HG02981 (cell line): ENCODE measurements at regions not wholly inside any gene's neighbourhood (a gene's known extent, or its start where the extent isn't known, plus 50 kb on each side); places are given as distances from the start of the nearest gene placed in this dataset.

ENCODE experiments used
- ATAC-seq: cut with Tn5 transposase; IDR thresholded peaks from one replicate; pipeline ENCODE4 v1.9.1; 2021; ENCODE audit warnings: mild to moderate bottlenecking, moderate library complexity; ENCODE audit not compliant: unreplicated experiment

- no peak for ATAC-seq
Measured at GRCh38 chr10:121217331-121217730, 366.2 kb downstream of the WDR11 start.

DNA sequence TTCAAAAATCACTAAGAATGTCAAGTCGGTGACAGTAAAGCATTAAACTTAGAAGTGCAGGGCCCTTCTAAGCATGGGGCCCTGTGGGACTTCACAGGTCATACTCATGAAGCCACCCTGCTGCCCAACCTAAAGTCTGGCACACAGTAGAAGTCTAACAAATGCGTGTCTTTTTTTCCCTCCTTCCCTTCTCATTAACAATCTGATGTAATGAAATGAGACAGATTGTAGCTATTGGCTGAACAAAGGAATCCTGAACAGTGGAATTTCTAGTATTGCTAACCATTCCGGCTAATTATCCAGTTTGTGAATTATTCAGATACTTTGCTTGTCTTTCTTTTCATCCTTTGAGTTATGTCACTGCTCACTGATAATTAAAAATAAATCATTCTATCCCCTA is 369.9 kb downstream of the WDR11 start:
- ATAC-seq: no peak

GRCh38 chr10:121221991-121222390 is 370.8 kb downstream of the WDR11 start:
- no peak for ATAC-seq

DNA sequence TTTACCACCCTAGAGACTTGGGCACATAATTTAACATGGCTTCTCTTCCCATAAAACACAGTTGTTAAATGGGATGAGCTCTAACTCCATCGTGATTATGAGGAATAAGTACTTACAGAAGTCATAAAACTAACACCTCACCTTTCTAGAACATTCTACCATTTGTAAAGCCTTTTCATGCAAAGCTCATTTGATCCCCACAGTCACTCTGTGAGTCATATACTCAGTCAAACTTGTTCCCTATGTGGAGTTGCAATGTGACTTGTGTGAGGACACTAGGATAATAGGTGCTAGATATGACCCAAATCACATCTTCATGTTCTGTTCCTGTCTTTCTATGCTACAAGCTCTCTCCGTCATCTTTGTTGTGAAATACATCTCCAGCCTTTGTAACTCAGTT is 371.7 kb downstream of the WDR11 start:
- no peak for ATAC-seq

GRCh38 chr10:121231079-121231478 is 367.2 kb downstream of the FGFR2 start:
- ATAC-seq: no peak

- ATAC-seq: no peak
Measured at GRCh38 chr10:121232494-121232893, 365.8 kb downstream of the FGFR2 start.

- ATAC-seq: no peak
Measured at GRCh38 chr10:121235692-121236091, 362.6 kb downstream of the FGFR2 start.

GRCh38 chr10:121236621-121237020 is 361.6 kb downstream of the FGFR2 start:
- ATAC-seq: no peak

GRCh38 chr10:121237718-121238117 is 360.5 kb downstream of the FGFR2 start:
- ATAC-seq: no peak

- ATAC-seq: no peak
Measured at GRCh38 chr10:121240011-121240410, 358.2 kb downstream of the FGFR2 start.

DNA sequence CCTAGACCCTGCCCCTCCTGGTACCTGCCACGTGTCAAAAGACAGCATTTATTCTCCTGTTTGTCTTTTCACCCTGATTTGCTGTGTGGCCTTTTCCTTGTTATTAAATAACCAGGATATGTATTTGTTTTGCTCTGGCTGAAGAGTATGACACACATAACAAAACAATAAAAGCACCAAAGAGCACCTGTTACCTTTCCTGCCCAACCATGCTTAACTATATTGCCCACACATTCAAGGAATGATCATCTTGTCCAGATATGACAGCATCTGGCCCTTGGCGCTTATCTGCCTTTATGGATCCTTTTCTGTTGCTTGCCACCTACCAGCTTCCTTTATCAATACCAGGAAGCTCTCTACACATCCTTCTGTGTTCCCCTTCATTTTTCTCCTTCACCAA is 357.7 kb downstream of the FGFR2 start:
- no peak for ATAC-seq

DNA sequence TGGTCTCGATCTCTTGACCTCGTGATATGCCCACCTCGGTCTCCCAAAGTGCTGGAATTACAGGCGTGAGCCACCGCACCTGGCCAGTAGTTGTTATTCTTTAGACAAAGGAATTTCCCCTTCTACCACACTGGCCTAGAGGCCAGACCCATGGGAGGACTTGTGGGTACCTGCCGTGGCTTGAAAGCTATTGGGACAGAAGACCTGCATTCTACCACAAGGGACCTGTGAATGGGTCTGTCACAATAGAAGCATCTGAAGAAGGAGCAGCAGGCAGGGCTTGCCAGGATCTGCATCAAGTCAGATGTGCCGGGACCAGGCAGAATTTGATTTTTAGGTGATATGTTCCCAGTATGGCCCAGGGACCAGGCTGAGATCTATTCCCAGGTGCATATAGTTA is 356.9 kb downstream of the FGFR2 start:
- no peak for ATAC-seq

DNA sequence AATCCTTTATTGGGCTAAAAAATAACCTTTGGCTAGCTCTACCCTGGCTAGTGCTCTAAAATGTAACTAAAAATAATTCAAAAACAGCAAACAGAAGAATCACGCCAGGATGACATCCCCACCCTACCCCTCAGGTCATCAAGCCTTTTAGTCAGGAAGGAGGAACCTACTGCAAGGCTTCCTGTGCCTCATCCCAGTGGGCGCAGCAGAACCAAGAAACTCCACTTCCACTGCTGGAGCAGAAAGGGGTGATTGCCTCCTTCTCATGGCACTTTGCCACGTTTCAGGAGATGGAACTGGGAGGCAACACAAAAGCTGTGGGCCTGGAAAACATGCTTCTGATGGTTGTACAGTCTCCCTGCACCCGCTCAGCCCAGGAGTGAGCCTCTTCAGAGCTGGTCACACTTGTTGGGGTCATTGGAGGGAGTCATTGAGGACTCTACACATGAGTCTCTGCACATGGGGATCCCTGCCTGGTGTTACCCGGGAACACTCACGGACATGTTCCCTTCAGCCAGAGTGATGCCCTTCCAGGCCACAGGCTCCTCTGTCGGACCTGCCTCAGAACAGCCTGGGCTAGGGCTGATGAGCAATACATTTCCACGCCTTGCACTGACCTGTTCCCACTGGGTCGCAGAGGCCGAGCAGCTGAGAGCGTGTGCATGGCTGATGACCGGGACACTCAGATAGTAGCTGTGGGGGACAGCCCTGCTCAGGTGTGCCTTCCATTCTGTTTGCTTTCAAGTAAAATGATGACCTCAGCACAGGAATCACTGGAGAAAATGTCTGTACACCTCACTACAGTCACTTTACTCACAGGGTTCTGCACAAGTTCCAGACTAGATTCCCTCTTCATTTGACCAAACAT is 355.3 kb downstream of the FGFR2 start:
- no peak for ATAC-seq

DNA sequence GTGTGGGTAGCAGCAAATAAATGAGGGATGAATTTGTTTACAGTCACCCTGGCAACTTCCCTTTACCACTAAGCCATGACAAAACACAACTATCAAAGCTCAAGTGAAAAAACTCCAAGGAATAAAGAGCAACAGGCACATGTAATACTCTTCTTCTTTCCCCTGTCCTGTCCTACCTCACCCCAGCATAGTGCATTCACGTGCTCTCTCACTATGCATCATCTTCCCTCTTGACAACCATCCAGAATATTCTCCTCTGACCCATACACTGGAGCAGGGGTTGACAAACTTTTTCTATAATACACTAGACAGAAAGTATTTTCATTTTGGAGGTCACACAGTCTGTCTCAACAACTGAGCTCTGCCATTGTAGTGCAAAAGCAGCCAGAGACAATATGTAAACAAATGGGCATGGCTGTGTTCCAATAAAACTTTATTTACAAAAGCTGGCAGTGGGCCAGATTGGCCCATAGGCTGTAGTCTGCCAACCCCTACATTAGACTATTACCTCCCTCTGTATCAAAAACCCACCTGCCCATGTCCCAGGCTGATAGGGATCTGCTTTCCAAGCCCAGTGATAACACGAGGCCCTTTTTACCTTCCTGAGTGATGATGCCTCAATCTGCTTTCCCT is 354.5 kb downstream of the FGFR2 start:
- ATAC-seq: no peak

GRCh38 chr10:121244818-121245217 is 353.4 kb downstream of the FGFR2 start:
- no peak for ATAC-seq

- no peak for ATAC-seq
Measured at GRCh38 chr10:121245754-121246153, 352.5 kb downstream of the FGFR2 start.

- ATAC-seq: no peak
Measured at GRCh38 chr10:121248266-121248665, 350.0 kb downstream of the FGFR2 start.

- ATAC-seq: no peak
Measured at GRCh38 chr10:121250995-121251764, 347.1 kb downstream of the FGFR2 start.

- ATAC-seq: no peak
Measured at GRCh38 chr10:121252756-121253155, 345.5 kb downstream of the FGFR2 start.

DNA sequence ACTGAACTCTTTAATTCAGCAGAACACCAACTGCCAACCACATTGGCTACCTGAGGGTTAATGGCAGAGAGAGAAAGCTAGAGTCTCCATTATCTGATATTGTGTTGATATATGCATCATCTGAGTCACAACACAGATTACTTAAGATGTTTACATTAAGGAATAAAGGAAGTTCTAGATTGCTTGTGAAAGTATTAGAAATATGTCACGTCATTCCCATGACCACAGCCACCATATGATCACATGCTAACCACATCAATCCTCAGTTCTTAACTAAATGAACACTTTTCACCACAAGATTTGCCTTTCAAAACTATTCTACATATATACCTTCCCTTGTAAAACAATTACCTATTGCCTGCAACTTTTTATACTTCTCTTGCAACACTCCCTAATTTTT is 337.9 kb downstream of the FGFR2 start:
- ATAC-seq: no peak

DNA sequence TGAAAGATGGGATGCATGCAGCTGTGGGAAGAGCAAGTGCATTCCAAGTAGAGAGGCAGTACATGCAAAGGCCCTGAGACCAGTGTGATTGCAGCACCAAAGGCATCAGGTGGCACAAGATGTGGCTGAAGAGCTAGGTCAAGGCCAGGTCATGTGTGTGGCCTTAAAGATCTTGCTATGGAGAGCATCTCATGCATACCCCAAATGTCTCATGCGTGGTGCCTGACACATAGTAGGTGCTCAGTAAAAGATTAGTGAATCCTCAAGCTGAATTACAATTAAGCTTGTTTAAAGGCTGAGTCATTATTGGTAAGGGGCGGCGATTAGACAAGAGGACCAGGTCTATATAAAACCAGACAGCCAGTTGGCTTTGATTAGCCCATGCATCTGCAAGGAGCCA is 336.6 kb downstream of the FGFR2 start:
- no peak for ATAC-seq
